Astrocyte of the cerebellum (primary cell): ENCODE measurements at regions not wholly inside any gene's neighbourhood (a gene's known extent, or its start where the extent isn't known, plus 50 kb on each side); places are given as distances from the start of the nearest gene placed in this dataset.
A peak's percentile ranks its signal among the peaks of the same experiment; 100 is the strongest.

Source experiments
- DNase-seq: peaks from one replicate; pipeline ENCODE4 v3.0.0-alpha.2; 2011; ENCODE audit warnings: low read depth
- H3K4me3 ChIP-seq: 2 replicates; pipeline ENCODE4 v1.5.1; 2011; ENCODE audit warnings: mild to moderate bottlenecking, low read depth, low read length, moderate library complexity
- in situ Hi-C: cut with HindIII; loops from 2 replicates; pipeline ENCODE4 v1.10.0; 2017; ENCODE audit warnings: low sequenced_read_pairs
- TF ChIP-seq, protein P1 (sequence below): IDR thresholded peaks from 2 replicates; pipeline ENCODE4 v1.5.1; 2012; ENCODE audit warnings: low read length, low read depth, moderate library complexity, mild to moderate bottlenecking; ENCODE audit errors: missing control alignments

DNA sequence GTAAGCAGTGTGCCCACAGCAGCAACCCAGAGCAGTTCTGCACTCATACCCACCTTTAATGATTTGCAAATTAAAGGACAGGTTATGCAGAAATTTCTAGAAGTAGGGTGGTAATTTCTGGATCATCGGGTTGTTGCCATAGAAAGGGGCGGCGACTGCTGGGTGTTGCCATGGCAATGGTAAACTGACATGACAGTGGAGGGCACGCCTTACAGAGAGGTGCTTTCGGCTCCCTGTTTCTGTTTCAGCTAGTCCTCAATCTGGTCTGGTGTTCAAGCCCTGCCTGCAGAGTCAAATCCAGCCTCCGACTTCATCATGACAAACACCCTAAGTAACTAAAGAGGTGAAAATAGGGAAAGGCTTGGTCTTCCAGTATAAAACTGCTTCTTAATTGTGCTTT lies 667.7 kb downstream of the SOCS6 start:
- TF ChIP-seq, protein P1, sequence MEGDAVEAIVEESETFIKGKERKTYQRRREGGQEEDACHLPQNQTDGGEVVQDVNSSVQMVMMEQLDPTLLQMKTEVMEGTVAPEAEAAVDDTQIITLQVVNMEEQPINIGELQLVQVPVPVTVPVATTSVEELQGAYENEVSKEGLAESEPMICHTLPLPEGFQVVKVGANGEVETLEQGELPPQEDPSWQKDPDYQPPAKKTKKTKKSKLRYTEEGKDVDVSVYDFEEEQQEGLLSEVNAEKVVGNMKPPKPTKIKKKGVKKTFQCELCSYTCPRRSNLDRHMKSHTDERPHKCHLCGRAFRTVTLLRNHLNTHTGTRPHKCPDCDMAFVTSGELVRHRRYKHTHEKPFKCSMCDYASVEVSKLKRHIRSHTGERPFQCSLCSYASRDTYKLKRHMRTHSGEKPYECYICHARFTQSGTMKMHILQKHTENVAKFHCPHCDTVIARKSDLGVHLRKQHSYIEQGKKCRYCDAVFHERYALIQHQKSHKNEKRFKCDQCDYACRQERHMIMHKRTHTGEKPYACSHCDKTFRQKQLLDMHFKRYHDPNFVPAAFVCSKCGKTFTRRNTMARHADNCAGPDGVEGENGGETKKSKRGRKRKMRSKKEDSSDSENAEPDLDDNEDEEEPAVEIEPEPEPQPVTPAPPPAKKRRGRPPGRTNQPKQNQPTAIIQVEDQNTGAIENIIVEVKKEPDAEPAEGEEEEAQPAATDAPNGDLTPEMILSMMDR, result no peak
- no peak overlapping the region for H3K4me3 ChIP-seq
- no peak for DNase-seq
- in situ Hi-C loops, result no loop called here

DNA sequence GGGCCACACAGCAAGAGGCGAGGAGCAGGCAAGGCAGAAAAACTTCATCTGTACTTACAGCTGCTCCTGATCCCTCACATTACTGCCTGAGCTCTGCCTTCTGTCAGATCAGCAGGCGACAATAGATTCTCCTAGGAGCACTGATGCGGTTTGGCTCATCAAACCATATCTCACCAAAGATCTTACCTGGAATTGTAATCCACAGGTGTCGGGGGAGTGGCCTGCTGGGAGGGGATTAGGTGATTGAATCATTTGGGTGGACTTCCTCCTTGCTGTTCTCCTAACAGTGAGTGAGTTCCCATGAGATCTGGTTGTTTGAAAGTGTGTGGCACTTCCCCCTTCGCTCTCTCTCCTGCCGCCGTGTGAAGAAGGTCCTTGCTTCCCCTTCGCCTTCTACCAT lies 647.3 kb downstream of the SOCS6 start:
- H3K4me3 ChIP-seq, result no peak overlapping the region
- TF ChIP-seq, protein P1, result no peak
- DNase-seq, result no peak
- in situ Hi-C loops, result no loop called here

DNA sequence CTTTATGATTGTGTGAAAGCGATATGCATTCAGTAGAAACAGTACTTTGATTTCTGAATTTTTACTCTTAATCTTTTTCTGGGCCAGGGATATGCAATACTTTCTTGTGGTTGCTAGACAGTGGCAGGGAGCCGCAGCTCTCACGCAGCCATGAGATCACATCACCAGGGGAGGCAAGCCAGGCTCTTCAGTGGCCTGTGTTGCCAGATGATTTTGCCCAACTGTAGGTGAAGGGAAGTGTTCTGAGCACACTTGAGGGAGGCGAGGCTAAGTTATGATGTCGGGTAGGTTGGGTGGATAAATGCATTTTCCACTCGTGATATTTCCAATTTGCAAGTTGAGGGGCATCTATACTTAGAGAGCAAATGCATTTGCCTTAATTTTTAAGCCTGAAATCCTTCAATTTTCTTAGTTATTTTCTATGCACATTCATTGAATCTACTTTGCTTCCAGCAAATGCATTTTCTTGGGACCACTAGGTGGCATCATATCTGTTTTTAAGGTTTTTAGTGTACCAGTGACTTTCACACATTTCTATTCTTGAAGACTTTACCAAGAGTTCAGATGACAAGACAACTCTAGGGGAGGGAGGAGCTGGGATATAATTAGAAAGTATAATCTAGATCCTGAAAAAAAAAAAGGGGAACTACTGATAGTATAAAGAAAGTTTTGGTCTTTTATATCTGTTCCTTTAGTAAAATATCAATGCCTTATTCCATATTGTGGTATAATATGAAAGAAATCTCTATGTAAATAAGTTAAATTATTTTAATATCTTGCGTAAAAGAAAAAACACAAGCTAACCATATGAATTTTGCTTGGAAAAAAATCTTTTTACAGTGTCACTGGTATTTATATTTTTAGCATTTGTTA lies 643.3 kb downstream of the SOCS6 start:
- TF ChIP-seq, protein P1, result peak; percentile 51
- no peak overlapping the region for H3K4me3 ChIP-seq
- in situ Hi-C loops, result no loop called here
- peak; percentile 33 for DNase-seq

DNA sequence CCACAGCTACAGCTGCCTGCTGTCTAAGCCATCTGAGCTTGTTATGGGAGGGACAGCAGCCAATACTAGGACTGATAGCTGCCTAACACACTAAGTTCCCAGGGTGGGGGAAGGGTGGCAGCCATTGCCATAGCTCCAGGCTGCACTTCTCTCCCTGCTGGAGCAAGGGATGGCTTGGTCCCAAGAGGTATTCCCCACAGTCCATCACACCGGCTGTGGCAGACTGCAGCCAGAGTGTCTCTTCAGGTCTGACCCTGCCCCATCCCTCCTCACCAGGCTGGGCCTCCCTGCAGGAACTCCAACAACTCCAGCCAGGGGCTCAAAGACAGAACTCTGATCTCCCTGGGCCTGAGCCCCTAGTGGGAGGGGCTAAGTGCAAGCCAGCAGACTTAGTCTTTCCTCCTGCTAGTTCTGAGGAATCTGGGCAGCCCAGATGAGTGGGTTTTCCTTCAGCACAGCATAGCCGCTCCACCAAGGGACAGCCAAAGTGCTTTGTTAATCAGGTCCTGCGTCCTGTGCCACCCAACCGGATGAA lies 632.1 kb downstream of the SOCS6 start:
- TF ChIP-seq, protein P1, result no peak
- in situ Hi-C loops, result no loop called here
- no peak overlapping the region for H3K4me3 ChIP-seq
- DNase-seq, result no peak

DNA sequence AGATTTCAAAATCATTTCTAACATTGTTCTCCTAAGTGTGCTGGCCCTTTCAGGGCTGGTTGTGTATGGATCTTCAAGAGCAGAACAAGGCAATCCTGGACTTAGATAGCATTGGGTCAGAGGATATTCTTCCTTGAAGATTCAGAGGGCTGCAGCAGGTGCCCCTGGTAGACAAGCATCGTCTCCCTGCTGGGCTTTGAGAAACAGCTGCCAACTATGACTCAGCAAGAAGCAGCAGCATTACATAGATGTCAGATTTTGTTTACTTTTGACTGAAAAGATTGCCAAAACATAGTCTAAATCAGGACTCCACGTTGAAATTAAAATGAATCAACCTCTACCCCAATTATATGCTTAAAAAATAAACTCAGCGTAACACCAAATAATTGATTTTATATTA lies 618.8 kb downstream of the SOCS6 start:
- DNase-seq, result no peak
- no peak overlapping the region for H3K4me3 ChIP-seq
- in situ Hi-C loops, result no loop called here
- TF ChIP-seq, protein P1, result no peak

DNA sequence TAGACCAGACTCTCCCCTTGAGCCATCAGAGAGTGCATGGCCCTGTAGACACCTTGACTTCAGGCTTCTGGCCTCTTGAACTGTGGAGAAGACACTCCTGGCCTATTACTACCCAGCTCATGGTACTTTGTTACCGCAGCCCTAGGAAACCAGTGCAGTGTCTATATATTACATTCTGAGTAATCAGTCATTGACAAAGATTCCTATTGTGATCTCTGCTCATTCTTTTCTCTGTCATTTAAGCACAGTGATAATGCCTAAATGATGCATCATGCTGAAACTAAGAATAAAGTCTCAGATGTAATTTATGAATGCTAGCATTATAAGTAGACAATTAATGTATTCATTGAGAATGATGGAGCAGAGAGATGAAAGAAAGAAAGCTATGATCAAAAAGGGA lies 603.5 kb downstream of the SOCS6 start:
- no peak for DNase-seq
- H3K4me3 ChIP-seq, result no peak overlapping the region
- TF ChIP-seq, protein P1, result no peak
- in situ Hi-C loops, result no loop called here
